HG03571 (cell line): ENCODE measurements at regions not wholly inside any gene's neighbourhood (a gene's known extent, or its start where the extent isn't known, plus 50 kb on each side); places are given as distances from the start of the nearest gene placed in this dataset.
"Not testable (repeated sequence)": the region's sequence is repeated elsewhere in the genome, so short reads cannot be mapped to it uniquely, and the experiment has no call there.

Source experiments
- ATAC-seq: cut with Tn5 transposase; IDR thresholded peaks from one replicate; pipeline ENCODE4 v1.9.1; 2021; ENCODE audit not compliant: unreplicated experiment

DNA sequence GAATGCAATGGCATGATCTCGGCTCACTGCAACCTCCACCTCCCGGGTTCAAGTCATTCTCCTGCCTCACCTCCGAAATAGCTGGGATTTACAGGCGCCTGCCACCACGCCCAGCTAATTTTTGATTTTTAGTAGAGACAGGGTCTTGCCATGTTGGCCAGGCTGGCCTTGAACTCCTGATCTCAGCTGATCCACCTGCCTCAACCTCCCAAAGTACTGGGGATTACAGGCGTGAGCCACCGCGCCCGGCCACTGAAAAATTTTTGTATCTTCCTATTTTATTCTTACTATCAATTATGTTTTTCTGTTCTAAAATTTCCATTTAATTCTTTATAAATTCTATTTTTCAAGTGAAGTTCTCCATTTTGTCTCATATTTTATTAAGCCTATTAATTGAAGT is 730.4 kb downstream of the EDEM1 start:
- no peak for ATAC-seq

DNA sequence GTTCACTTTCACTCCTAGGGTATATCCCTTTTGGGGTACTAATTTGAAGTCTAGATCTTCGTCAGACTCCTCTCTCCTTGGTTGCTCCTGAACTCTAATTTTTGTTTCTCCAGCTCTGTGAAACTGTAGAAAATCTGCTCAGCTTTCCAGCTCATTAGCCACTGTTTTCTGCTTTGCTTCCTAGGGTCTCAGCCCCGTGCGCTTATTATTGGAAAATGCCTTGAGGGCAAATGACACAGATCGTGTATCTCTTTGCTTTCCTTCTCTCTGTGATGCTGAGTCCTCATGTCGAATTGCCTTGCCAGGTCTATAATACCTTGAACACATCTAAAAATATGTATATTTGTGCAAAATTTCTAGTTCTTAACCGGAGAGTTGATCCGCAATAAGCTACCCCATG is 731.1 kb downstream of the EDEM1 start:
- ATAC-seq = no peak

DNA sequence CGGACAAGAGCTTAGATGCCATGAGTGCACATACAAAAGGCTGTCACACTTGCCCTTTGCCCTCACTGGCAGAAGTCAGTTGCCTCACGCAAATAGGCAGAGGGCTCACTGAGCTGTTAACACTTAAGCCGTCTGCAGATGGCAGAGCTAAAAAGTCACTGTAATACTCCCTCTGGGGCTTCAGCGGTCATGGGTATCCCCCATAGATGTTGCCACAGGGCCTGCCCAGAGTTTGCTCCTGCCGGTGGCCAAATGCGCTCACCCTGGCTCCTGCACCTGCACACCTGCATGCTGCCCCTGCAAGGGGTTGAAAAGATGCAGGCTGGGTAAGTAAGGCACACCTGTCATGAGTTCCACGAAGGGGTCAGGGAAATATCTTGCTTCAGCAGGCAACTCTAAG is 741.5 kb downstream of the EDEM1 start:
- ATAC-seq = no peak

DNA sequence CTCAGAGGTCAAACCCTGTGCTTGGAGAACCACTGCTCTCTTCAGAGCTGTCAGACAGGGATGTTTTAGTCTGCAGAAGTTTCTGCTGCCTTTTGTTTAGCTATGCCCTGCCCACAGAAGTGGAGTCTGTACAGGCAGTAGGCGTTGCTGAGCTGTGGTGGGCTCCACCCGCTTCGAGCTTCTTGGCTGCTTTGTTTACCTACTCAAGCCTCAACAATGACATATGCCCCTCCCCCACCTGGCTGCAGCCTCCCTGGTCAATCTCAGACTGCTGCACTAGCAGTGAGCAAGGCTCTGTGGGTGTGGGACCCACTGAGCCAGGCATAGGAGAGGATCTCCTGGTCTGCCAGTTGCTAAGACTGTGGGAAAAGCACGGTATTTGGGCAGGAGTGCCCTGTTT is 756.6 kb downstream of the EDEM1 start:
- ATAC-seq = not testable (repeated sequence)

- ATAC-seq = no peak
Measured at GRCh38 chr3:5948084-5948483, 760.6 kb downstream of the EDEM1 start.

DNA sequence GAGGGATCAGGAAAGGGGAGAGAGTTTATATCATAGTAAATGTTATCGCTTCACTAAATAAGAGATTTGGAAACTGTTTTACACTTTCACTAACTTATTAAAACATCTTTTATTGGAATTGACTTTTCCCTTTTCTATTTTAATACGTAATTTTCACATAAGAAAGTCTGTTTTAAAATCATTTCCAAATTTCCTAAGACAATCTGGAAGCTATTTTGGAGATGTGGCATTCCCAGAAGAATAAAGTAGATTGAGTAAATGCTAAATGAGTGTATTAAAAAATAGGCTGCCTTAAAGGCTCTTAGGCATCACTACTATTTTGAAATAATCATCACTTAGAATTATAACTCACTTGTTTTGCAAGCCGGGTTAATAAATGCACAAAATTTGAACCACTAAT is 763.5 kb downstream of the EDEM1 start:
- ATAC-seq = no peak

- no peak for ATAC-seq
Measured at GRCh38 chr3:5972586-5972985, 785.1 kb downstream of the EDEM1 start.

GRCh38 chr3:5974630-5975322 is 787.3 kb downstream of the EDEM1 start:
- ATAC-seq = no peak

GRCh38 chr3:5977331-5977730 is 789.8 kb downstream of the EDEM1 start:
- ATAC-seq = no peak

DNA sequence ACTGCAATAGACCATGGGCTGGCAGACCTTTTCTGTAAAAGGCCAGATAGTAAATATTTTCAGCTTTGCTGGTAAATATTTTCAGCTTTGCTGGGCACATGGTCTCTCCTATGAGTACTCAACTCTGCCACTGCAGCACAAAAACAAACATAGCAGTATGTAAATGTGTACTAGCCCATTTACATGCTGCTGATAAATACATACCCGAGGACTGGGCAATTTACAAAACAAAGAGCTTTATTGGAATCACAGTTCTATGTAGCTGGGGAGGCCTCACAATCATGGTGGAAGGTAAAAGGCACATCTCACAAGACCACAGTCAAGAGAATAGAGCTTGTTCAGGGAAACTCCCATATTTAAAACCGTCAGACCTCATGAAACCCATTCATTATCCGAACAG is 793.0 kb downstream of the EDEM1 start:
- no peak for ATAC-seq

DNA sequence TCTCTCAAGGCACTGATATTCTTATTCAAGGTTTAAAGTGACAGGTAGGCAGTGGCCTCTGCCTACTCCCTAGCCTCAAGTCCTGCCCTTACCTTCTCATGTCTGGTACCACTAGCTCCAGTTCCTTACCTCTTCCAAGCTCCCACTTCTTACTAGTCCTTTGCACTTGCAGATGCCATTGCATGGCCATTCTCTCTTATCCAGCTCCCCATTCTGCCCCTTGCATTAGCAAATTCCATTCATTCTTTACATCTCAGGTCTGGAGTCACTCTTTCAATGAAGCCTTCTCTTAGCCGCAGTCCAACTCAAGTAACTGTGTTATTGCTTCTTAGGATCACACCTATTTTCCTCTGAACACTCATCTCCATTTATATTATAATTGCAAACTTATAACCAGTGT is 807.1 kb downstream of the EDEM1 start:
- no peak for ATAC-seq

DNA sequence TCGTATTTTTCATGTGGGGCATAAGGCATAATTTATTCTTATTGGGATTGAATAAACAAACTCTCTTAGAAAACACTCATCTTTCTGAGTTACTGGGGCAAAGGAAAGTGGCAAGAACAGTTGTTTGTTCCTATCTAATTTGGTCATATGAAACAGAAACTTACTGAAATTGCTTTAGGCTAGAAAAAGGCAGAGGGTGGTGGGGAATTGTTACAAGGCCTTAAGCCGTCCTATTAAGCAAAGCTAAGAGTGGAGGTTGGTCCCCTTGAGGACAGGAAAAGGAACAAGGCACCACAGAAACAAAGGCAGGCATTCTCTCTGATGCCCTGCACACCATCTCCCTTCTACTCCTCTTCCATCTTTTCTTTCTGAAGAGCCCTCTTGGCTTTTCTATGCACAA is 830.9 kb downstream of the EDEM1 start:
- no peak for ATAC-seq

GRCh38 chr3:6022621-6023020 is 835.1 kb downstream of the EDEM1 start:
- no peak for ATAC-seq

GRCh38 chr3:6025032-6025431 is 835.9 kb upstream of the GRM7 start:
- ATAC-seq = no peak

GRCh38 chr3:6030648-6031047 is 830.3 kb upstream of the GRM7 start:
- not testable (repeated sequence) for ATAC-seq

GRCh38 chr3:6035626-6036025 is 825.3 kb upstream of the GRM7 start:
- no peak for ATAC-seq

- no peak for ATAC-seq
Measured at GRCh38 chr3:6039971-6040370, 820.9 kb upstream of the GRM7 start.

DNA sequence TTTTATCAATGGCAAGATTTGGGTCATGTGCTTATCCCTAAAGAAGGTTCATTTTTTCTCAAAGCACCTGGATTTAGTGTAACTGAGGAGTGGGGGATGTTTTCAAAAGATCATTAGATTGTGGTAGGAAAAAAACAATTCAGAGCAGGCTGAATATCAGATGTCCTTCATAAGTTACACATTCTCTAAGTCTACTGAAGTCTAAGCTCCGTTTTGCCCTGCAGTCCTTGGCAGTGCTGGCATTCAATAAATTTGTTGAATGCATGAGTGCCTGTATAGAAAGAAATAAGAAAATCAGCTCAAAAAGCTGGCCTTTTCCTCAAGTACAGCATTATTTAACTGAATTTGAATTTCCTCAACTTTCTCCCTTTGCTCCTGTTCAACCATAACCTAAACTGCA is 819.0 kb upstream of the GRM7 start:
- no peak for ATAC-seq

DNA sequence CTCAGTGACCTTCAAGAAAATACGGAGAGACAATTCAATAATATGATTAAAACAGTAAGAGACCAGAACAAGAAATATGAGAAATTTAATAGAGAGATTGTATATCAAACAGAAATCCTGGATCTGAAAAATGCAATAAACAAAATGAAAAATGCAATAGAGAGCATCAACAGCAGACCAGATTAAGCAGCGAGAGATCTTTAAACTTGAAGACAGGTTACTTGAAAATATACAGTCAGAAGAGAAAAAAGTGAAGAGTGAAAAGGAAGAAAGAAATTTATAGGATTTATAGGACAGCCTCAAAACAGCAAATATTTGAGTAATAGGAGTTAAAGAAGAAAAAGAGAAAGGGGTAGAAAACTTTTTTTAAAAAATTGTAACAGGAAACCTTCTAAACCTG is 813.9 kb upstream of the GRM7 start:
- no peak for ATAC-seq

GRCh38 chr3:6060251-6060650 is 800.7 kb upstream of the GRM7 start:
- ATAC-seq = no peak

DNA sequence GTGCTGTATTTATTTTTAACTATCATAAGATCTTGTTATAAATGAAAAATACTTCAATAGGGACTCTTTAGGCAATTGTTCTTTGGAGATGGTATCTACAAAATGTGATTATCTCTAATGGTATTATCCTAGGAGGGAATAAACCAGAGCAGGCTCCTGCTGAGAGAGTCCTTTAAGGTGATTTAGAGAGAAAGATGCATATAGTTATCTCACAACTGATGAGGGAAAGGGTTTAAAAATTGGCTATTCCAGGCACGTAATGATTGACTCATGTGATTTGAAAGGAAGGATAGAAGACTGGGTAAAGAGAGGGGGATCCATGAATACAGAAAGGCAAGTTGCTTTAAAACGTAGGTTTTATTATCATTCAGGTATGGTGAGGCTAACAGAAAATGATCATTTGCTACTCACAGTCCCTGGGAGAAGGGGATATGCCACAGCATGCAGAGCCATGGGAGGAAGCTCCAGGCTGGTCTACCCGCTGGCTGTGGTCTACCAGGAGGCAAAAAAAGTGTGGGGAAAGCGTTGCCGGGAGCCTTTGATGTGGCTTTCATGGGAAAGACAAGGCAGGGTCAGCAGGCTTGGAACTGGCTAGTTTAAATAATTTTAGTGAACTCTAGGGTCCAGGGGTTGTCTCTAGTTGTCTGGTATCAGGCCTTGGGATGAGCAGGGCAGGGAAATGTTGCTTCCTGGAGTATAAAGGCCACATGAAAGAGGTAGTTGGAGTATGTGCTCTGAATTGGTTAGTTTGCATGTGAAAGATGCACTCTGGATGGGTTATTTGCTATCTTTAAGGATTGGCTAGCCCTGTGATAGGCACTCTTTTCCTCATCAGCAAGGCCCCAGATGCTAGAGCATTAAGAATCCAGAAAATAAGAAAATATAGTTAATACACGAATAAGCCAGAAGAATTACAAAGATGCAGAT is 798.4 kb upstream of the GRM7 start:
- no peak for ATAC-seq

DNA sequence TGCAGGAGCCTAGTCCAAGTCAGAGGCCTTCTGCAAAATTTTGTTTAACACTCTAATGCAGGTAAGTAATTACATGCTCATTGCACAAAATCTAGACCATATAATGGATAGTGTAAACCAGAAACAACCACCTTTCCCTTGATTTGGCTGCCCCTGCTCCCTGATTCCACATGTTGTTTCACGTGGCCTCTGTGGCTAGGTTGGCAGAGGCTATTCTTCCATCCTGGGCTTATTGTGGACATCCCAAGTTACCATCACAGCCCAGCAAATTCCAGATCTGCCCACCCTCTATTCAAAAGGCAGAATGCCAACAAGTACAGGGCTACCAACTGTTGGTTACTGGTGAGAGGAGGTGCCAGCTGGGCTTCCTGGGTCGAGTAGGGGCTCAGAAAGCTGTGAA is 794.5 kb upstream of the GRM7 start:
- ATAC-seq = no peak
